Stimulated activated naive CD4-positive, alpha-beta T cell (primary cell): ENCODE measurements at regions not wholly inside any gene's neighbourhood (a gene's known extent, or its start where the extent isn't known, plus 50 kb on each side); places are given as distances from the start of the nearest gene placed in this dataset.
"Not testable (repeated sequence)": the region's sequence is repeated elsewhere in the genome, so short reads cannot be mapped to it uniquely, and the experiment has no call there.

Experiments
- DNase-seq, 6 experiments: peaks; one replicate each; lab custom pipeline; 2025; lab: John Stamatoyannopoulos, UW

DNA sequence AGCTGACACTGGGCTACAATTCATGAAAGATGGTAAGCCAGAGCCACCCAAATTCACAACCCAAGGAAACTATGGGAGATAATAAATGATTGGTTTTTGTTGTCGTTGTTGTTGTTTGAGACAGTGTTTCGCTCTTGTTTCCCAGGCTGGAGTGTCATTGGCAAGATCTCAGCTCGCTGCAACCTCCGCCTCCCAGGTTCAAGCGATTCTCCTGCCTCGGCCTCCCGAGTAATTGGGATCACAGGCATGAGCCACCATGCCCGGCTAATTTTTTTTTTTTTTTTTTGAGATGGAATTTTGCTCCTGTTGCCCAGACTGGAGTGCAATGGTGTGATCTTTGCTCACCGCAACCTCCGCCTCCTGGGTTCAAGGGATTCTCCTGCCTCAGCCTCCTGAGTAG lies 65.9 kb upstream of the METTL9 start:
- DNase-seq, result not testable (repeated sequence)

- DNase-seq, result not testable (repeated sequence)
Observed at GRCh38 chr16:21534561-21534960, 64.8 kb upstream of the METTL9 start.

- not testable (repeated sequence) for DNase-seq
Observed at GRCh38 chr16:21535201-21535600, 64.2 kb upstream of the METTL9 start.

DNA sequence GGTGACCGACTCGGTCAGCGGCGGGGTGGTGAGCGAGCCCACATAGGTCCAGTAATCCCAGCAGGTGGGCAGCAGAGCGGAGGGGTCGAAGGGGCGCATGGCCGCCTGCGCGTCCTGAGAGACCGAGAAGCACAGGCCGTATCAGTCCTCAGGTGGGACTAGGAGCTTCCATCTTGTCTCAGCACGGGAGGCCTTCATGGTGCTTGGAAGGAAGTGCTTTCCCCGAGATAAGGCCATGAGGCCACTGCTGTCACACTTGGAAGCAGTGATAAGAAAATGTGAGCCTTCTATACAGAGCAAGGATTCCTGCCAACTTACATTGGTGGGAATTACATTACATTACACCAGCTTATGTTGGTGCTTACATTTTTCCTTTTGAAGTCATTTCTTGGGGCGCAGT lies 62.6 kb upstream of the METTL9 start:
- not testable (repeated sequence) for DNase-seq

DNA sequence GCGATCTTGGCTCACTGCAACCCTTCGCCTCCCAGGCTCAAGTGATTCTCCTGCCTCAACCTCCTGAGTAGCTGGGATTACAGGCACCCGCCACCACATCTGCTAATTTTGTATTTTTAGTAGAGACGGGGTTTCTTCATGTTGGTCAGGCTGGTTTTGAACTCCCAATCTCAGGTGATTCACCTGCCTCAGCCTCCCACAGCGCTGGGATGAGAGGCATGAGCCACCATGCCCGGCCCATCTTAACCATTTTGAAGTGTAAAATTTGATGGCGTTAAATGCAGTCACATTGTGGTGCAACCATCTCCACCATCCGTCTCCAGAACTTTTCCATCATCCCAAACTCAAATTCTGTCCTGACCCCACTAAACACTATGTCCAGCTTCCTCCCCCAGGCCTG lies 61.8 kb upstream of the METTL9 start:
- not testable (repeated sequence) for DNase-seq

DNA sequence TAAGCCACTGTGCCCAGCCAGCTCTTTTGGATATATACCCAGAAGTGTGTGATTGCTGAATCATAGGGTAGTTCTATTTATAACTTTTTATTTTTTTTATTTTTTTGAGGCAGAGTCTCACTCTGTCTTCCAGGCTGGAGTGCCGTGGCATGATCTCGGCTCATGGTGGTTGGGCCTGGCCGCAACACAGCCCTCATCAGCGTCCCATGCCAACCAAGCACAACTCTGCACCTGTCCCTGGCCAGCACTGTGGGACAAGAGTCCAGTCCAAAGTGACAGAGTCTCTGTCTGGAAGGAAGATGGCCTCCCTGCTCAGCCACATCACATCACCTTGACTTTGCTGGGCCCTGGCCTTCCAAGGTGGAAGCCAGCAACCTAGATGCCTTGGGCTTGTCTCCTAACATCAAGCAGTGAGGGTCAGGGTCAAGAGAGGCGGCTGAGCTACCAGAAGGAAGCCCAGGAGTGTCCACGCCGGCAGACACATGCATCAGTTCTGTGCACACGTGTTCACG lies 60.2 kb upstream of the METTL9 start:
- not testable (repeated sequence) for DNase-seq

DNA sequence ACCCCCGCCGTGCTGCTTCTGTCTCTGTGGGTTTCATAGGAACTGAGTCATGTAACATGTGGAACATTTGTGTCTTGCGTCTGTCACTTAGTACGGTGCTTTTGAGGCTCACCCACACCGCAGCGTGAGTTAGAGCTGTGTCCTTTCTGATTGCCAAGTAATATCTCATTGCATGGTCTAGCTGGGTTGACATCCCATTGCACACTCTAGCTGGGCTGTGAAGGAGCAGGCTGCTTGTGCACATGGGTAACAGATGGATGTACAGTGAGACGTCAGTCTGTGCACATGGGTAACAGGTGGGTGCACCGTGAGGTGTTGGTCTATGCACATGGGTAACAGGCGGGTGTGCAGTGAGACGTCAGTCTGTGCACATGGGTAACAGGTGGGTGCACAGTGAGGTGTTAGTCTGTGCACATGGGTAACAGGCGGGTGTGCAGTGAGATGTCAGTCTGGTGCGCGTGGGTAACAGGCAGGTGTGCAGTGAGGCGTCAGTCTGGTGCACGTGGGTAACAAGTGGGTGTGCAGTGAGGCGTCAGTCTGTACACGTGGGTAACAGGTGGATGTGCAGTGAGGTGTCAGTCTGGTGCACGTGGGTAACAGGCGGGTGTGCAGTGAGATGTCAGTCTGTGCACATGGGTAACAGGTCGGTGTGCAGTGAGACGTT lies 58.5 kb upstream of the METTL9 start:
- peak in 3 of 6 experiments; percentile 6 to 32 (median 16) for DNase-seq

GRCh38 chr16:21541611-21542051 lies 57.7 kb upstream of the METTL9 start:
- DNase-seq, result not testable (repeated sequence)

DNA sequence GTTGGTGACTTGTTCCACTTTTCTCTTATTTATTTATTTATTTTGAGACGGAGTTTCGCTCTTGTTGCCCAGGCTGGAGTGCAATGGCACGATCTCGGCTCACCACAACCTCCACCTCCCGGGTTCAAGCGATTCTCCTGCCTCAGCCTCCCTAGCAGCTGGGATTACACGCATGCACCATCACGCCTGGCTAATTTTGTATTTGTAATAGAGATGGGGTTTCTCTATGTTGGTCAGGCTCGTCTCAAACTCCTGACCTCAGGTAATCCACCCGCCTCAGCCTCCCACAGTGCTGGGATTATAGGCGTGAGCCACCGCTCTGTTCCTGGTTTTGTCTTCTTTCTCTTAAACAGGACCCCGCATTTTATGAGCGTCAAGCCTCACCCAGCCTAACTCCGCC lies 57.3 kb upstream of the METTL9 start:
- DNase-seq, result not testable (repeated sequence)

- not testable (repeated sequence) for DNase-seq
Observed at GRCh38 chr16:21542491-21543124, 56.8 kb upstream of the METTL9 start.

GRCh38 chr16:21543151-21543836 lies 56.1 kb upstream of the METTL9 start:
- not testable (repeated sequence) for DNase-seq

DNA sequence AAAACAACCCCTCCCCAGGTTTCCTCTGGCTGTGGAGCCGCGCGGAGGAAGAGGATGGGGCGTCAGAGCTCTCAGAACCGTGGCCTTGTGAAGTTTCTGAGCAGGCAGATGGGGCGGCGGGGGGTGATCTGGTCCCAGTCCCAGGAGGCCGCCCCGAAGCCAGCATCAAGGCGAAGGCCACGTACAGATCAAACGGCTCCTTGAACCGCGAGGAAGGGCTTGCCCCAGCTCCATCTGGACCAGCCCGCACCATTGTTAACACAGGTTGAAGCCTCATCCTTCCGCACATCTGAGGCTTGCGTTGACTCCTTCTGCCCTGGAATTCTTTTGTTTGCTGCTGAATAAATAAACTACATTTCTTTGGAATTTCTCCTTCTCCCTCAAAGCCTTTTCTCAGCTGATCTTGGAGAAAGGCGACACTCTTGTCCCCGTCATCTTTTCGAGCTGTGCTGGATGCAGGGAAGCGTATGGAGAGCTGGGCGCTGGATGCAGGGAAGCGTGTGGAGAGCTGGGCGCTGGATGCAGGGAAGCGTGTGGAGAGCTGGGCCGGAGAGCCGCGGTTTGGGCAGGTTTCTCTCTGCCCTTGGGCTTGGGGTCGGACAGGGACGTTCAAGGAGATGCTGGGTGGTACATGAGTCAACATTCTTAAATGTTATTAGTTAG lies 53.6 kb upstream of the METTL9 start:
- DNase-seq, result not testable (repeated sequence)

- DNase-seq, result not testable (repeated sequence)
Observed at GRCh38 chr16:21549396-21549795, 50.0 kb upstream of the METTL9 start.
